SK-N-SH treated with all-trans-retinoic acid at 6 μM for 48 hours (cell line): ENCODE measurements at regions not wholly inside any gene's neighbourhood (a gene's known extent, or its start where the extent isn't known, plus 50 kb on each side); places are given as distances from the start of the nearest gene placed in this dataset.

ENCODE experiments used
- ATAC-seq: fragments of 200-7000 bp; cut with Tn5 transposase; 3 replicates; pipeline ENCODE4 v1.9.1; 2020; ENCODE audit warnings: mild to moderate bottlenecking, moderate library complexity
- BACH2 ChIP-seq: fragments of 250-450 bp; sonication (Bioruptor Pico); IDR thresholded peaks from 2 replicates; pipeline ENCODE4 v1.9.0; 2021; ENCODE audit warnings: mild to moderate bottlenecking, borderline replicate concordance
- CSDC2 ChIP-seq: fragments of 250-450 bp; sonication (Bioruptor Pico); IDR thresholded peaks from 2 replicates; pipeline ENCODE4 v1.5.0; 2020; ENCODE audit warnings: mild to moderate bottlenecking, moderate library complexity
- CSRNP3 ChIP-seq: fragments of 250-450 bp; sonication (Bioruptor Pico); IDR thresholded peaks from 2 replicates; pipeline ENCODE4 v1.5.1; 2021; ENCODE audit warnings: mild to moderate bottlenecking, moderate library complexity
- ESRRG ChIP-seq: fragments of 250-450 bp; sonication (Bioruptor Pico); IDR thresholded peaks from 2 replicates; pipeline ENCODE4 v1.6.1; 2021; ENCODE audit warnings: mild to moderate bottlenecking
- GLIS3 ChIP-seq: fragments of 250-450 bp; sonication (Bioruptor Pico); IDR thresholded peaks from 2 replicates; pipeline ENCODE4 v1.5.0; 2020; ENCODE audit warnings: mild to moderate bottlenecking, moderate library complexity
- ISL1 ChIP-seq: fragments of 250-450 bp; sonication (Bioruptor Pico); IDR thresholded peaks from 2 replicates; pipeline ENCODE4 v2.1.2; 2022; ENCODE audit warnings: mild to moderate bottlenecking, moderate library complexity
- OSR1 ChIP-seq: fragments of 250-450 bp; sonication (Bioruptor Pico); IDR thresholded peaks from 2 replicates; pipeline ENCODE4 v1.8.0; 2022; ENCODE audit warnings: moderate library complexity, mild to moderate bottlenecking, inconsistent platforms
- PATZ1 ChIP-seq: fragments of 250-450 bp; sonication (Bioruptor Pico); IDR thresholded peaks from 2 replicates; pipeline ENCODE4 v1.8.0; 2020; ENCODE audit warnings: mild to moderate bottlenecking, moderate library complexity, borderline replicate concordance
- POU6F1 ChIP-seq: fragments of 250-450 bp; sonication (Bioruptor Pico); IDR thresholded peaks from 2 replicates; pipeline ENCODE4 v1.8.0; 2021; ENCODE audit warnings: low read depth, mild to moderate bottlenecking, moderate library complexity, borderline replicate concordance
- RARB ChIP-seq: fragments of 250-450 bp; sonication (Bioruptor Pico); IDR thresholded peaks from 2 replicates; pipeline ENCODE4 v1.8.0; 2021; ENCODE audit warnings: mild to moderate bottlenecking, moderate library complexity
- SNAI2 ChIP-seq: fragments of 250-450 bp; sonication (Bioruptor Pico); IDR thresholded peaks from 2 replicates; pipeline ENCODE4 v1.5.0; 2020; ENCODE audit warnings: mild to moderate bottlenecking, moderate library complexity
- TOX ChIP-seq: fragments of 250-450 bp; sonication (Bioruptor Pico); IDR thresholded peaks from 2 replicates; pipeline ENCODE4 v1.8.0; 2021; ENCODE audit warnings: mild to moderate bottlenecking, moderate library complexity, borderline replicate concordance
- TSHZ2 ChIP-seq: fragments of 250-450 bp; sonication (Bioruptor Pico); IDR thresholded peaks from 2 replicates; pipeline ENCODE4 v1.5.0; 2020; ENCODE audit warnings: mild to moderate bottlenecking, moderate library complexity
- ZFP3 ChIP-seq: fragments of 250-450 bp; sonication (Bioruptor Pico); IDR thresholded peaks from 2 replicates; pipeline ENCODE4 v1.5.0; 2020; ENCODE audit warnings: mild to moderate bottlenecking, moderate library complexity
- ZNF565 ChIP-seq: fragments of 450-650 bp; formaldehyde crosslinking; conservative IDR thresholded peaks from 2 replicates; pipeline ENCODE4 v1.5.0; 2020; ENCODE audit warnings: low read depth, mild to moderate bottlenecking, moderate library complexity
- ZNF70 ChIP-seq: fragments of 450-650 bp; formaldehyde crosslinking; IDR thresholded peaks from 2 replicates; pipeline ENCODE4 v1.5.0; 2020; ENCODE audit warnings: mild to moderate bottlenecking, moderate library complexity
- ZNF8 ChIP-seq: fragments of 450-650 bp; formaldehyde crosslinking; IDR thresholded peaks from 2 replicates; pipeline ENCODE4 v1.5.0; 2020; ENCODE audit warnings: mild to moderate bottlenecking, moderate library complexity

GRCh38 chr22:34255042-34255441 lies 334.8 kb upstream of the LARGE1 start:
- TF ChIP-seq BACH2: no peak
- no peak for TF ChIP-seq ZNF565 (CRISPR knock-in tag)
- TF ChIP-seq OSR1 (CRISPR knock-in tag): no peak
- no peak for TF ChIP-seq RARB (CRISPR knock-in tag)
- TF ChIP-seq SNAI2: no peak
- TF ChIP-seq CSDC2: no peak
- TF ChIP-seq ZNF8: no peak
- TF ChIP-seq ESRRG (CRISPR knock-in tag): no peak
- no peak for TF ChIP-seq ISL1 (CRISPR knock-in tag)
- TF ChIP-seq CSRNP3 (CRISPR knock-in tag): no peak
- no peak for TF ChIP-seq TSHZ2
- TF ChIP-seq PATZ1 (CRISPR knock-in tag): no peak
- ATAC-seq: no peak

GRCh38 chr22:34278121-34278520 lies 357.8 kb upstream of the LARGE1 start:
- ATAC-seq: no peak
- TF ChIP-seq ISL1 (CRISPR knock-in tag) (no peak), POU6F1 (CRISPR knock-in tag) (no peak), CSDC2 (no peak), ZFP3 (CRISPR knock-in tag) (no peak), CSRNP3 (CRISPR knock-in tag) (no peak), GLIS3 (CRISPR knock-in tag) (no peak), ZNF70 (CRISPR knock-in tag) (no peak), BACH2 (no peak), SNAI2 (no peak), TOX (CRISPR knock-in tag) (no peak), PATZ1 (CRISPR knock-in tag) (no peak), TSHZ2 (no peak), OSR1 (CRISPR knock-in tag) (no peak)
